Epidermal melanocyte (primary cell): ENCODE measurements at regions not wholly inside any gene's neighbourhood (a gene's known extent, or its start where the extent isn't known, plus 50 kb on each side); places are given as distances from the start of the nearest gene placed in this dataset.
"Not testable (repeated sequence)": the region's sequence is repeated elsewhere in the genome, so short reads cannot be mapped to it uniquely, and the experiment has no call there.

Source experiments
- DNase-seq: peaks from one replicate; pipeline ENCODE4 v3.0.0; 2011; ENCODE audit warnings: low spot score; ENCODE audit not compliant: insufficient read length

DNA sequence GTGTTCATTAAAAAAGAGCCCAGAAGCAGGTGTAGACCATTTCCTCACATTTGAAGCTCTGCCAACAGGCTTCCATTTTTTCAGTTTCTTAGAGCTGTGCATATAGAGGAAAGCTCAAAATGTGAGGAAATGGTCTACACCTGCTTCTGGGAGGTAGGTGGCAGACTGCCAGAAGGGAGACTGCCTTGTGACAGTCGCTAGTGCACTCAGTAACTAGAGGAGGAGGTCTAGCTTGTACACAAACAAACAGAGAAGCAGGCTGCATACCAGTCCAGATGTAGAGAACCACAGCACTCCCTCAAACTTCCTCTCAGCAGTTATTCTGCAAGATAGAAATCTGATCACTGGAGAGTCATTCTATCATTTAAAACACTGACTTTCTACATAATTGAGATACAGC lies 800.2 kb downstream of the EFNB2 start:
- DNase-seq = no peak

- no peak for DNase-seq
Measured at GRCh38 chr13:105732806-105733529, 802.5 kb downstream of the EFNB2 start.

DNA sequence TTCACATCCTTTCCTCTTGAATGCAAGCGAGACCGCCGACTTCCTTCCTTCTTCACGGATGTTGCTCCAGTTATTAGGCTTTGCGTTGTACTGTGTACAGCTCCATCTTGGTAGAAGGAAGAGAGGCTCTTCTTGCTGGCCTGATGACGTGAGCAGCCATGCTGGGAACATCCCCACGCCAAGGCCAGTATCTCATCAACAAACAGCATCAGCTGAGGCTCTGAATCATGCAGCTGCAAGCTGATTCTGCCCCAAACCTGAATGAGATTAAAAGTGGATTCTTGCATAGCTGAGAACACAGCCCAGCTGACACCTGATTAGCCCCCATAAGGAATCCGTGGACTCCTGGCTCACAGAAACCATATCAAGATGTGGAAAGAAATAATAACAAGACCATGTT lies 809.6 kb downstream of the EFNB2 start:
- DNase-seq = no peak

- no peak for DNase-seq
Measured at GRCh38 chr13:105721016-105721415, 814.4 kb downstream of the EFNB2 start.

DNA sequence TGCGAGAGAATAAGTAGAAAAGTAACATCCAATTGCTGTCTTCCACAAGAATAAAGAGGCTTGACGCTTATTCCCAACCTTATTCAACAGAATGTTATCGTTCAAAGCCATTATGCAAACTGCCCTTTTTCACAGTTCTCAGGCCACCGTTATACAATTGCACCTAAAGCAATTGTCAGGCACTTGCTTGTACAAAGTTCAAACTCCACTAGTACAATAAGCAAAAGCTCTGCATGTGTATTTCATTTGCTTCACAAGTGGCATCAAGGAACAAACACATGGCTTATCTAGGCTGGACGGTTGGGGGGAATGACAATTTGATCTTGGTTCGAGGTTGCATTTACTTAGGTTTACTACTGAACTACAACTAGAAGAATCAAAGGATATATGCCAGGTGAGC lies 815.6 kb downstream of the EFNB2 start:
- no peak for DNase-seq

- DNase-seq = no peak
Measured at GRCh38 chr13:105709181-105709580, 826.3 kb downstream of the EFNB2 start.

GRCh38 chr13:105703843-105704242 lies 831.6 kb downstream of the EFNB2 start:
- no peak for DNase-seq

GRCh38 chr13:105702441-105702840 lies 833.0 kb downstream of the EFNB2 start:
- no peak for DNase-seq

DNA sequence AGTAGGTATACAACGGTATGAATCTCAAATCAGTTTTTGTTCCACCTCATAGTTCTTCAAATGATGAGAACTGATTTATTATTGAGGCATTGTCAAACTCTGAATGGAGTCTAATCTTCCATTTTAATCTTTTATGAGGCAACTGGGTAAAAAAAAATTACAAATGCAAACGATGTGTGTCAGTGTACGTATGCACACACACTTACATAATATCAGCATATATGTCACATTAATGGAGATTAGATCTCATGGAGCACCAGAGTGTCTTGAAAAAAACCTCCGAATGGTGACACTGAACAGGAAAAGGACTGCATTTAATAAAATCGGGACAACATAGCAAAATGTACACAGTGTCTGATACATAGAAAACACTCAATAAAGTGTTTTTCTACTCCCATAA lies 842.7 kb downstream of the EFNB2 start:
- DNase-seq = no peak

GRCh38 chr13:105684216-105684615 lies 851.2 kb downstream of the EFNB2 start:
- no peak for DNase-seq

GRCh38 chr13:105679838-105680237 lies 855.6 kb downstream of the EFNB2 start:
- no peak for DNase-seq

GRCh38 chr13:105678072-105678471 lies 857.4 kb downstream of the EFNB2 start:
- no peak for DNase-seq

- DNase-seq = no peak
Measured at GRCh38 chr13:105672881-105673280, 862.6 kb downstream of the EFNB2 start.

DNA sequence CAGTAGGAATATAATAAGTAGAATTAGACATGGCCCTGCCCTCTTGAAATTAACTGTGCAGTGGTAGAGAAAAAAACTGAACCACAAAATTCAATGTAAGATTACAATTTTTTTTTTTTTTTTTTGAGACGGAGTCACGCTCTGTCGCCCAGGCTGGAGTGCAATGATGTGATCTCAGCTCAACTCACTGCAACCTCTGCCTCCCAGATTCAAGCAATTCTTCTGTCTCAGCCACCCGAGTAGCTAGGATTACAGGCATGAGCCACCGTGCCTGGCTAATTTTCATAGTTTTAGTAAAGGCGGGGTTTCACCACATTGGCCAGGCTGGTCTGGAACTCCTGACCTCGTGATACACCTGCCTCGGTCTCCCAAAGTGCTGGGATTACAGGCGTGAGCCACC lies 864.3 kb downstream of the EFNB2 start:
- DNase-seq = not testable (repeated sequence)

DNA sequence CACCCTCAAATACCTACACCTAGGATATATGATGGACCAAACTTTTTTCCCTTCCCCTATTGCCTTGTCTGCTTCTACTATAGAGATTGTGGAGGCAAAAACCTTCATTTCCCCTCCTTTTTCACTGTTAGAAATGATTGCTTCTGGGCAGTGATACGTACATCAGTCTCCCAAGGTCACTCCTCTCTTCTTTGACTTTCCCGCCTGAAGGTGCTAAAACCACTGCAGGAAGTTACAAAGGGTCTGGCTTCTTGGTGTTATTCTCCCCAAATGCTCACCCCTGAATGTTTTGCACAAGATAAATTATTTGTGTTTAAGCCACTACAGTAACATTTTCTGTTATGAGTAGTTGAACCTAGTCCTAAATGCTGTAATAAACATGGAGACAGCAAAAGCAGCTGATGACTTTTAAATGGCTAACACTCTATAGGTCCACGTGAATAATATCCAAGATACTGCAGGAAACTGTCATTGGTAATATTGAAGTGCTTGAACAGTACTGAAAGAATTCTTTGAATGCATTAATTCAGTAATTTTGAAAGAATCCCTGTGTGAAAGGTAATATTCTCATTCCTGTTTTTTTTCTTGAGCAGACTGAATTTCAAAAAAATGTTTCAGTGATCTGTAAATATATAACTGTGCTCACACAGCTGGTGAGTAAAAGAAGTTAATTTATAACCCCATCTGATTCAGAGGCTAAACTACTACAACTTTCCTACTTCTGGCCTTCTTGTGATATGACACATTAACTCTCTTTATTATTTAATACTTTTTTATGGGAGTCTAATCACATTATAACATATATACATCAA lies 865.1 kb downstream of the EFNB2 start:
- DNase-seq = no peak

DNA sequence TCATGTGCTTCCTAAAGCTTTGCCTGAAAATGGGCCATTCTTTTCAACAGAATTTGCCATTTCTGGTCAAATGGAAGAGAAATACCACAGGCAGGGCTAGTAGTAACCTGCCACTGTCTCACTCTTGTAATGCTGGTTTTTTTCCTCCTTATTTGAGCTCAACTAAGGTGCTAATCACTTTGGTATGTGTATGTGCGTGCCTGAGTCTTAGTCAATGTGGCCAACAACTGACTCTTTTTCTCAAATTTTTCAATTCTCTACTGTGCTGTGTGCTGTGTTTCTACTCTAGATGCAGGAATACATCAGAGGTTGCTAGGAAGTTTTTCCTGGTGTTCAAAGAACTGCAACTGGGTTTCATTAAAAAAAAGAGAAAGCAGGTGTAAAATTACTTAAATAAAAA lies 870.2 kb downstream of the EFNB2 start:
- DNase-seq = no peak

DNA sequence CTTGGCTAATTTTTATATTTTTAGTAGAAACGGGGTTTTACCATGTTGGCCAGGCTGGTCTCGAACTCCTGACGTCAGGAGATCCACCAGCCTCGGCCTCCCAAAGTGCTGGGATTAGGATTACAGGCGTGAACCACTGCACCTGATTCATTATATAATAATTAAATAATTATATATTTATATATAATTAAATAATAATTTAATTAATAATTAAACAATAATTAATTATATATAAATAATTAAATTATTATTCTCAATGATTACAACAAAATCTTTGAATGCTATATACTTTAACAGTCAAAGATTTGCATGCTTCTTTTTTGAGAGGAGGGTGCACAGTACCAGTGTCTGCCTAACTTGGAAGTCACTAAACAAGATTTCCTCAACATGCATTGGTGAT lies 872.3 kb downstream of the EFNB2 start:
- DNase-seq = no peak

- no peak for DNase-seq
Measured at GRCh38 chr13:105660561-105660960, 874.9 kb downstream of the EFNB2 start.

DNA sequence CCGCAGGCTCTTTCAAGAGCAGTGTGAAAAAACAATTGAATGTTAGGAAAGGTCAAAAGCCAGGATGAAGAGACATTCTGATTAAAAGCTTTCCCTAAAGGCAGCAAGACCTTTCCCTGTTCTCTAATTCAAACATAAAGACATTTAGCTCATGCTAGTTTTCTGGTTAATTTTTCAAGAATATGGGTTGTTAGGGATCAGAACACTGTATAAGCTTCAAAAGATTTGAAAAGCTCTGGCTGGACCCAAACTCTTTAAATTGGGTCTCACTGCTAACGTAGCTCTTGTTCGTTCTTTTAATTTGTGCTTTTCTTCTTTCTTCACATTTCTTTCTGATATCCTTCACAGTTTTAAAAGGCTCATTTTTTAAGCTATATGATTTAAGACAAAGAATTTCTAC lies 877.0 kb downstream of the EFNB2 start:
- DNase-seq = no peak

- no peak for DNase-seq
Measured at GRCh38 chr13:105655046-105655445, 880.4 kb downstream of the EFNB2 start.

DNA sequence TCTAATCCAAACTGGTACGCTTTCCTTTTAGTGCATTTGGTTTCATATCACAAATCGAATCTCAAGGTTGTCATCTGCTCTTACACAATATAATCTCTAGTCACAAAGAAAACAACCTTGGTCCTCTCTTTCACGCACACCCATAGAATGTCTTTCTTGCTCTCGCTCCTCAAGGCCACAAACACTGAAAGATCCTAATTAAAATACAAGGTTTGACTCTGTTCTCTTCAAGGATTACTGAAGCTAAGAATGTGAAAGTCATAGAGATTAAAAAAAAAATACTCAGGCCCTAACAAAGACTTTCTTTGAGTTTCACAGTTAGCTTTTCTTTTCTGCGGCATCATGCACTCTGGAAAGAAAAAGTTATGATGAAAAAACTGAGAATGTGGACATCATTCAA lies 891.5 kb downstream of the EFNB2 start:
- peak; percentile 33 for DNase-seq

DNA sequence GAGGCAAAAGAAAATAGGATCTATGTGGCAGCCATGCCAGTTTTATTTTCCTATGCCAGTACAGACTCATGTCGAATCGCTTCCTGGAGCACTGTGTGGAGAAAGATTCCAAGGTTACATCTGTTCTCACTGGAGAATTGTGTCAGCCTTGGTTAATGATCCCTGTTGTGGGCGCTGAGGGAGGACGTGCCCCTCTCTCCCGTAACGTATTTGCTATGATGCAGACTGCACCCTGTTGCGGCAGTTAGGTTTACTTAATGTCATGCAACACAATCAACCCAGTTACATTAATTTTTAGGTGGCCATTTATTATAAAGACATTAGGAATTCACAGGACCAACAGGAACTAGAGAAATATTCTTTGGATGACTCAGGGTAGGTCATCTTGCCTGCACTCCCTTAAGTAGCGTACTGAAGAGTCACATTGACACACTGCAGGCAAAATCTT lies 892.9 kb downstream of the EFNB2 start:
- DNase-seq = no peak

GRCh38 chr13:105641121-105641520 lies 894.3 kb downstream of the EFNB2 start:
- no peak for DNase-seq
